Stimulated activated CD8-positive, alpha-beta memory T cell treated with anti-CD3 and anti-CD28 coated beads, Interleukin-7, amount 100 ng/mL, for 1 hour (primary cell): ENCODE measurements at regions not wholly inside any gene's neighbourhood (a gene's known extent, or its start where the extent isn't known, plus 50 kb on each side); places are given as distances from the start of the nearest gene placed in this dataset.

Experiments
- DNase-seq, 2 donors: peaks; one replicate each; pipeline ENCODE4 v3.0.0-alpha.2; 2020; ENCODE audit warnings: low read depth in 2 of 2

DNA sequence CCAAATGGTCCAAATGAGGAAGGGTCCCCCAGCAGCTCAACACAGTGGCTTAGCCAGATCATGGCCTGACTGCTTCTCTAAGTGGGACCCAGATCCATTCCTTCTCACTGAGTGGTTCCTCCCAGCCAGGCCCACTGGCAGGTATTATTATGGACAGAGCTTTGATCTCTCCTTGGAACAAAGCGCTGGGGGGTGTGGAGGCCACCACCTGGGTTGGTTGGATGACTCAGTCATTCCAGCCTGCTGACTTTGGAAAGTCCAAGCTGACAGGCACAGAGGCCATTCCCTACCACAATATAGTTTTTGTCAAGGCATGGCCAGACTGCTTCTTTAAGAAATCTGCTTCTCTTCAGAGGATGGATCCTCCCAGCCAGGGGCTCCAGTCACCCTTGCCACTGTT, 341.1 kb downstream of the BTG1 start:
- DNase-seq = no peak

DNA sequence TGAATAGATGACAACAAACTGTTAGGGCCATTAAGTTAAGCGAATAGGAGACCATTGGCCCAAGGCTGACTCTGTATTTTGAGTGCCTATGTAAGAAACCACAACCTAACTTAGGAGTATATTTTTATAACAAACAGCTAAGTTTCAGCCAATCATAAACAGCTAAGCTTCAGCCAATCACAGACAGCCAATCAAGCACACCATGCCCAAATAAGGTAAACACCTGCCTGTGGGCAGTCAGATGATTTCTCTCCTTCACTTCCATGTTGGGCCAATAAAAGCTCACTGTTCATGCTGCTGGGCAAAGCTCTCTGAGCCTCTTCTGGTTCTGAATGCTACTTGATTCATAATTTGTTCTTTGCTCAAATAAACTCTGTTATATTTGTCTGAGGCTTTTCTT, 344.6 kb downstream of the BTG1 start:
- no peak for DNase-seq

DNA sequence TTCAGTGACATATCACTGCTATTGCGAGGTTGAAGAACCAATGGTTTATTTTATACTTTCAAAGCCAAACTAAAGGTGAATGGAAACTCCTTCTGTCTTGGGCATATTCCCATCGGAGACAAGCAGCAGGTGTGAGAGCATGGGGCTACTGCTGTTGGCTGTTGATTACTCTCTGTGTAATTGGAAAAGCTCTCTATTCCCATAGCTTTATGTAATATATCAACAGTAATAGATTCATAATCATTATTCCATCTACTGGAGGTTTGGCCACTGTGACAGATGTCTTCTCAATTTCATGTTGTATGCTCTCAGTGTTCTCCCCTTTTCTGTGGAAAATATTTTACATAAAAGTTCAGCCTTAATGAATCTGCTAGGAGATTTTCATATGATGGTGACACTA, 352.0 kb downstream of the BTG1 start:
- DNase-seq = no peak

DNA sequence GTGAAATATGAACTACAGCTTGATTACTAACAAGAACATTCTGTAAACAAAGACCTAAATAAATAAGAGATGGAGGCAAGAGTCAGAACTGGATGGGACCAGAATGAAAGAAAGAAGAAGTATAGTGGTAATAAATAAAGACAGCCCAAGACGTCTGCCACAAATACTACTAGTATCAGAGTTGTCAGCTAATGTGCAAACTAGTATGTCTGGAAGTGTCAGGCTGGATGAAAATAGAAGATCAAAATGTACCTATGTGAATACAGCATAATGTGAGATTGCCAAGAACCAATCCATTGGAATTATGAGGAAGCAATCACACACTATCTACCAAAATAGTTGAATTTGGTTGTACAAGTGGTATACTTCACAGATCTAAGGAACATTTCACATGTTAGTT, 353.0 kb downstream of the BTG1 start:
- no peak for DNase-seq

DNA sequence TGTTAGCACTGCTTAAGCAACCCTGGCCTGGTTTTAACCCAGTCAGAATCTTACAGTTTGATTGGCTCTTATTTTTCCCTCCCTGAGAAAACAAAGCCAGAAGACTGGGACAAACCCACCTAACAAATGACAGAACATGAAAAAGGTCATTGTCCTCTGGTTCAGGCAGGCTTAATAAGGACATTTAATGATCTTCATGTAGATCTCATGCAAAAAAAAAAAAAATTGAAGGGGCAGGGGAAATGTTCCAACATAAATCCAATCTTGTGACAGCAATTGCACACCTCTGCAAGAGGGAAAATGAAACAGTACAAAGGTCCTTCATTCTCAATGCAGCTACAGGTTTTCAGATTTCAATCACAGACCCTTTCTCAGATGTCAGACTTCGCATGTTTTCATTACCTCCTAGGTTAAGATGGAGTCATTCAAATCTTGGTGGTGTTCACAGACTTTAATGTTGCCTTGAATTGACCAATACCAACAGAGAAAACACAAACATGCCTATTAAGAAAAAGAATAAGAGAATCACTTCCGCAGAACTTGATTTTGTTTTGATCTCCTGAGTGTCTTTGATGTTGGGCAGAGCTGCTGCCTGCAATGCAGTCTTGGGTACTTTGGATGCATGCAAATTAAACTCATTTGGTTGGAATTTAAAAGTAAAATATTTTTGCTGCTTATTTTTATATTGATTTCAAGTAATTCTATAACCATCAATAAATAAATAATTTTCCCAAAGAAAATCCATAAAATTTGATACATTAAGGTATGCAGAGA, 359.0 kb downstream of the BTG1 start:
- DNase-seq = no peak

DNA sequence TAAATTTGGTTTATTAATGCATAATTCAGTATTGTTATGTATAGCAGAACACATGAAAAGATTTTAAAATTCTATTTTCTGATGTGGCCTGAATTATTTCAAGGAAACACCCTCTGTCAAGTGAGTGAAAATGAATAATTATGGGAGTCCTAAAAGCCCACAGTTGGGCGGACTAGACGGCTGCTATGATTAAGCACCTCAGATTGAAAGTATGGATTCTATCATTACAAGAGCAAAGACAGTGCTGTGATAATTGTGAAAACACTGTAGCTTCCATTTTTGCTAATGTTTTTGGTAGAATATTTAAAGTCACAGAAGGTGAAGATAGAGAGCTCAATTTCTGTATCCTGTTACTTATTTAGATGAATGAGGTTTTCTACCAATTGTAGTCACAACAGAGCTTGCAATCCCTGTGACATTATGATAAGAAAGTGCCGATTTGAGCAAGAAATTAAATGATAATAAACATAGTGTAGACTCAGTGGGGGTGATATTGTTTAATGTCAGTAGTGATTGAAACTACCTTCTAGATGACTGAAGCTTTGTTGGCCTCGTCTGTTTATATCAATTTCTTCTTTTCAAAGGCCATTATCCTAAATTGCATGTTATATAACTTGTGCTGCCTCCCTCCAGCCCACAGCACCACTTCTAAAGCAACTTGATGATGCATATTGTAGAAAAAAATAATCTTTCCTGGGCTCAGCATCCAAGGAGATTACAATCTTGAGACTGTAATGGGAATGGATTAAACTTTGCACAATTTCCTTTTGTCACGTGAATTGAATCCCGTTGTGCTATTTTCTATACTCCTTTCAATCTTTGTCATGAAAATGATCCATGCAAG, 359.8 kb downstream of the BTG1 start:
- DNase-seq = no peak

DNA sequence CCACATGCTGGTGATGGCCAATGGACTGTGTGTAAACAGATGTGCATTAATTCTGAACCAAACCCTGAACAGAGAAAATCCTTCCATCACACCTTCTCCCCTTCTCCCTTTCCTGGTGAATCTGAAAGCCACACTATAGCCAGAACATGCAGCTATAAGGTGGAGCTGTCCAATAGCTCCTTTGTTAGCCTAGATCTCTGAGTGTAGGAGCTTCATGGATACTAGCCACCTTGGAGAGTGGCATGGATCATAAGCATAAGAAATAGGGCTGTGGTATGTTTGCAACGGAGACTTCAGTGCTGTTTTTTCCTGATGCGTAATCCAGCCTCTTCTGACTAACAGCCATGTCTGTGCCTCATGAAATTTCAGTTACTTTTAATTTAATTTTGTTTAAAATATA, 364.5 kb downstream of the BTG1 start:
- no peak for DNase-seq

DNA sequence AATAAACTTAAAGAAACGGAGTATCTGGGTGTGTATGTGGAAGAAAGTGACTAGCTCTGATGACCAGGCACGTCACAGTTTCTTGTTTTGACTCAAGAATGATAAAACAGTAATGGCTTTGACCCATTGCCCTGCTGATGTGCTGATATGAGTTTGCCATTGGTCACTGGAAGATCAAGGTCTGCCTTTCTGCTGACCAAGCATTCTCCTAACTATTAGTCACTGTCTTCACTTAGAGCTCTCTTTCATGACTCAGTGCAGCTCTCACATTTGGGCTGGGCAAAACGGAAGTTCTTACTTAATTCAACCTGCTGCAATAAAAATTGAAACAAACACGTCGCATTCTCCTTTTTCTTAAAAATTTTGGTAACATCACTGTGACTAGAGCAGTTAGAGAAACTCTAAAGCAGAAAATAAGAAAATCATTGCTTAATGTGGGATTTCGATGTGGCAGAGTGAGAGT, 366.7 kb downstream of the BTG1 start:
- peak in 1 of 2 donors; percentile 1 for DNase-seq

DNA sequence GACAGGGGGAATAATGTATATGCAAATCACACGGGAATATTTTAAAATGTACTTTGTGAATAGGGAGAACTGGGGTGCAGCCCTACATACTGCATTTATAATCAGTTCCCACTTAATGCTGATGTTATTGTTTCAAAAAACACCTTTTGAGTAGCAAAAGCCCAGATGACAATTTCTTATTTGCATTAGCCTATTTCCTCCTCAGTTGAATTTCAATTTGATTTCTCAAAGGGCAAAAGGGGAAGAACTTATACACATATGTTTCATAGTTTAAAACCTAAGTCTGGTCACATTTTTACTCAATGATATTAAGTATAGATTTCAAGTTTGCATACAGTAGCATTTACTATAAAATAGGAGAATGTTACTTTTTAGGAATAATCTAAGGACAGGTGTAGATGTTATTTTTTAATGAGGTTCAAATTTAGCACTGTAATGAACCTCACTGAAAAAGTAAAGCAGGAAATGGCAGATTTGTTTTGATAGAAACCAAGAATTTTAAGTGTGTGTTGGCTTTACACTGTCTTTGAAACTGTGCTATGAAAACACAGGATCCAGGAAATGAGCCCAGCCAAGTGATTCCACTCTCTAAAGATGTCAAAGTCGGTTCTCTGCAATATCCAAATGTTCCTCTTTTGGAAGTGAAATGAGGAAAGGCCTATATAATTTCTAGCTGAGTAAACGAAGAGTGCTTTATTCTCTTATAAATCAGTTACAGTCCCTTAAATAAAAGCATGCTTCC, 367.4 kb downstream of the BTG1 start:
- DNase-seq = no peak

DNA sequence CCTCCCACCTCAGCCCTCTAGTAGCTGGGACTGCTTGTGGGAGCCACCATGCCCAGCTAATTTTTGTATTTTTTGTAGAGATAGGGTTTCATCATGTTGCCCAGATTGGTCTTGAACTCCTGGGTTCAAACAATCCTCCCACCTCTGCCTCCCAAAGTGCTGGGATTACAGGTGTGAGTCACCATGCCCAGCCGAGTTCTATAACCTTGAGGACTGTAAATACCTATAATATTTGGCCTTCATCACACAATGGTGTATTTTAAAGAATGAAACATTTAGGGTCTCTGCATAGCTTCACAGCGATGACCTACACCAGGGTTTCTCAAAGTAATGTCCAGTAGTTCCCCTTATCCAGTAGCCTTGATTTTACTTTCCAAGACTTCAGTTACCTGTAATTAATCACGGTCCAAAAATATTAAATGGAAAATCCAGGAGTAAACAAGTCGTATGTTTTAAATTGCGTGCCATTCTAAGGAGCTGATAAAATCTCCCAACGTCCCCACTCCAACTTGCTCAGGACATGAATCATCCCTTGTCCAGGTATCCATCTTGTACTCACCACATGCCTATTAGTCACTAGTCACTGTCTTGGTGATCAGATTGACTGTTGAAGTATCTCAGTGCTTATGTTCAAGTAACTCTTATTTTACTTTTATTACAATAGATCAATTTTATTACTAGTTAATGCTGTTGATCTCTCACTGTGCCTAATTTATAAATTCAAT, 368.2 kb downstream of the BTG1 start:
- no peak for DNase-seq

DNA sequence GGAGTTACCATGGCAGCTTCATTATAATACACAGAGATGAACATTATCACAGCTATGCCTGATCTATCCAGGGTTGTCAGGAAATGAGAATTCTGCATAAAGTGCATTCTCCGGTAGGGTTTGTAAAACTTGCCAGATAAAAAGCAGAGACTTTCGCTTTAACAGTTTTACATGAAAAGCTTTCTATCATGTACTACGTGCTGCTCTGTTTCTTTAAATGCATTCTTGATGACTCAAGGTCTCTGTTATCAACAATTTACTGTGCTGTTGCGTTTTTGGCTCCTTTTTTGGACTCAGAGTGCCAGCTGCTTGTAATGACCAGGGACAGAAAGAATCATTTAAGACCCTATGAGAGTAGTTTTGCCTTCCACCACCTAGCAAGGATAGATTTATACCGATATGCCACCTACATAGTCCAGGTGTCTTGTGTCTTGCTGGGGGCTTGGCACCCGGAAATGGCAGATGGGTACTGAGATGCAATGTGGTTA, 371.2 kb downstream of the BTG1 start:
- DNase-seq = no peak

DNA sequence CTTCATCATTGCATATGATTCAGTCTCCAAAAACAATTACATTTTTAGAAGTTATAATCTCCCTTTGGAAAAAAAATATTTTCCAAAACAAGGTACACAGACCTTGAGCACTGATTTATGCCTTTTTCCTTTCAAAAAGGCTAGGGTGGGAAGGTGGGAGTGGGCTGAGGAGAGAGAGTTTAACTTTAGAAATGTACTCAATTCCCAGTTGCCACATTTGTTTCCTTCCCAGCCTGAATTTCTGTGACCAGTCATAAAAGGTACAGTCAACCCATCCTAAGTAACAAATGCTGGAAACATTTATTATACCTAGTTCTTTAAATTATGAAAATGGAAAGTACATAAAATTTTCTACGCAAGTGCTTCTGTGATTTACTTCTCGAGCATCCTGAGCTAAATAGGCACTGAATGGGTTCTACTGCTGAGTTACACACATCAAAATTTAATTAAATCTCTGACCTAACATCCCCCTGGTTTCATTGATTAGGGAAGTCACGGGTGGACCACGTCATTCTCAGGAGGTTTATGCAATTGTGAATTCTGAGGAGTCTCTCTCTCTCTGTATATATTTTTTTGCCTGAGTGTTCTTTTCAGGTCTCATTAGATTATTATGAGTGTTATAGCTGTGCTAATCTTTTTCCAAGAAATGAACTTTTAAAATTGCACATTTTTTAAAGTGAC, 371.8 kb downstream of the BTG1 start:
- no peak for DNase-seq

DNA sequence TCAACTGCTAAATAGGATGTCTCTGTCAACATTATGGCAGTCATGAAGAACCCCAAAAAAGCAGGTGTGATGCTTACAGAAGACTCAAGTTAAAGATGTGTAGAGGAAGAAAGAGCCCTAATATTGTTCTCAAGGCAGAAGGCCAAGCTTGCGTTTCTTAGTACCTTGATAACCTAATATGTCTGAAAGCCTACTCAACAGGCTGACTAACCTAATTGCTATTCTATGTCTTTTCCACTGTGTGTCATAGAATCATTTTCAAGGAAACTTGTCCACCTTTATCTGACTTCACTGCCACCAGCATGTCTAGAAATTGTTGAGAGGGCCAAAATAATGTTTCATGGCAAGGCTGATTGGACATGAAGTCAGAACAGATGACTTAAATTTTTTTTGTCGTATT, 373.2 kb downstream of the BTG1 start:
- DNase-seq = no peak

DNA sequence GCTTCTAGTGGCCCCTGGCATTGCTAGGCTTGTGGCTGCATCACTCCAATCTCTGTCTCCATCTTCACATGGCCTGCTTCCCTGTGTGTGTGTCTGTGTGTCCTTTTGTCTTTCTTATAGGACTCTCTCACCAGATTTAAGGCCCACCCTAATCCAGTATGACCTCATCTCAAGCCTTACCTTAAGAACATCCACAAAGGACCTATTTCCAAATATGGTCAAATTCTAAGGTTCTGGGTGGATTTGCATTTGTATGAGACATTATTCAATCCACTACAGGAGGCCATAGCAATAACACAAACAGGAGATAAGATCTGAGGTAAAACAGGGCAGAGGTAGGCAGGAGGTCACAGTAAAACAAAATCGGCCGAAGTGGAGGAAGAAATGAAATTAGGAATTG, 375.9 kb downstream of the BTG1 start:
- no peak for DNase-seq

DNA sequence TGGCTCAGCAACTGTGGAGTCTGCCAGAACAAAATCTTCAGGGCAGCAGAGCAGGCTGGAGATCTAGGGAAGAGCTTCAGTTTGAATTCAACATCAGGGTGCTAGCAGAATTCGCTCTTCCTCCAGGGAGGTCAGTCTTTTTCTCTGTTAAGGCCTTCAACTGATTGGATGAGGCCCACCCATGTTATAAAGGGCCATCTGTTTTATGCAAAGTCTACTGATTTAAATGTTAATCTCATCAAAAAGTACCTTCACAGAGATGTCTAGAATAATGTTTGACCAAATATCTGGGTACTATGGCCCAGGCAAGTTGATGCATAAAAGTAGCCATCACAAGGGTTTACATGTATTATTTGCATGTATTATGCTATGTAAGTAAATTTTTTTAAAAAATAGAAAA, 378.4 kb downstream of the BTG1 start:
- DNase-seq = no peak

DNA sequence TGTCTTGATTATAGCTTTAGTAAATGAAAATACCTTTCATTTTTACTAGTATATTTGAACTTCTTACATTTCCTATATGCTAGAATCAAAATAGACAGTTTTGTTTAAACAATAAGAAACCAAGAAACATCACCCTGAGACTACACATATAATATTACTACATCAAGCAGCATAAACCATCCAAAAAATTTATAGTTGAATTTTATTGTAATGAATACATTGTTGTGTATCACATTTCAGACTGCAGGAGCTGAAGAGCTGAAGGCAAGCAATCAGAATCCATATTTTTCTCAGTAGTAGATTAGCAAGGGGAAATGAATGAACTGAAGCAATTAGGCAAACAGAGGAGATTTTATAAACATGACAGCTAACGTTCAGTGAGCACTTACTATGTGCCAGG, 379.2 kb downstream of the BTG1 start:
- DNase-seq = no peak

DNA sequence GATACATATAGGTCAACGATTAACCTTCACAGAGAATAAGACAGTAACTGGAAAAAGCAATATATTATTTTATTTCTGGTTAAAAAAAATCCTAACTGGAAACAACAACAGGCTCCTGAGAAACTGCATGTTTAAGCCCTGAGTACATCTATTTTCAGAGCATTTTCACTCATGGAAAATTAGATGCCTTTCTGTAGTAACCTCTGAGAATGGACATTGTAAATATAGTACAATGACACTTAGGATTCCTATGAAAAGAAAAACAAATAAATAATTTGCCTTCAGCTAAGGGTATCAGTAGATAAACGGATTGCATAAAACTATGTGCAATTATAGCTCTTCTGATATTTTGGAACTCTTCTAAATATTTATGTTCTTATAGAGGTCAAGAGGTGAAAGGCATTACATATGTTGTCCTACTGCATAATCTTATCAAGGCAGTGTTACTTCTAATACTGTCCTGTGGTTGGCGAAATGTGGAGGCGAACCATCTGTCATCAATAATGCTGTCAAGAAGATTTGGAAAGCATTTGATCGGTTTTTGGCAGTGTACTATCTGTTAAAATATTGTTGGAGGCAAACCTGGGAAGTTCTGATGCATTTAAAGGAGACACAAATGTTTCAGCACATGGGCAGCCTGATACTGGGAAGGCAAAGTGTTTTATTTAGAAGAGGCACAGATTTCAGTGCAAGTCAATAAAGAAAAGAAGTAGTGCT, 381.8 kb downstream of the BTG1 start:
- no peak for DNase-seq

DNA sequence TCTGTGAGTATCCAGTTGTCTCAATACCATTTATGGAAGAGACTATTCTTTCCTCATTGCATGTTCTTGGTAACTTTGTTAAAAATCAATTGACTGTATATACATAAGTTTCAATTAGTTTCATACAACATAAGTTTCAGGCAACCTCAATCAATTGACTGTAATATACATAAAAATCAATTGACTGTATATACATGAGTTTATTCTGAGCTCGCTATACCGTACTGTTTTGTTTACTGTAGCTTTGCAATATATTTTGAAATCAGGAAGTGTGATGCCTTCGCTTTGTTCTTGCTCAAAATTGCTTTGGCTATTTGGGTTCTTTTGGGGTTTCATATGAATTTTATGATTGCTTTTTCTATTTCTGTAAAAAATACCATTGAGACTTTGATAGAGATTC, 392.0 kb downstream of the BTG1 start:
- DNase-seq = no peak

DNA sequence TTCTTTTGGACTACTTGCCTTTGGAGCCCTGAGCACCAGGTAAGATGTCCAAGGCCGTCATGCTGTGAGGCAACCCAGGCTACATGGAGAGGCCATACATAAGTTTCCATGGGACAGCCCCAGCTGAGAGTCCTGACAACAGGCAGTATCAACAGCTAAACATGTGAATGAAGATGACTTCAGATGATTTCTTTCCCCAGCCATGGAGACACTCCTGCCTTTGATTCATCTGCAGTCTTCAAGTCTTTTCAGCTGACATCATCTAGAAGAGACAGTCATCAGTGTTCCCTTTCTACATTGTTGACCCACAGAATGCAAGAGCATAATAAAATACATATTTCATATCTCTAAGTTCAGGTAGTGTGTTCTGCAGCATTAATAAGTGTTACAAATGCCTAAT, 398.7 kb downstream of the BTG1 start:
- DNase-seq = no peak

DNA sequence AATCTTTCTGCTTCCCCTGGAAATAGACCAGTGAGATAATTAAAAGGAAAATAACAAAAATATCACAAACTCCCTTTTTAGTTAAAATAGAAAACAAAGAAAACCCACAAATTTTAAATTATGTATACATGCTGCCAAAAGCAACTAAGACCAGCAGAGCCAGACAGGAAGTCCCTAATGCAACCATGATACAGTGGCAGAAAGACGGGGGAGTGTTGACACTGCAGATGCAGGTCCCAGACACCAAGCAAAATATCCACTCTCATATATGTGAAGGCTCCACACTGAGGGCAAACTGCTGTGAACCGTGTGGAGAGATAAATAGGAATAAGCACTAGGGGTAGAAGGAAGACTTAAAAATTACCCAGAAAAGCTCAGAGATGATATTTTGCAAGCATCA, 401.0 kb downstream of the BTG1 start:
- no peak for DNase-seq
